Breast epithelium (tissue), 3 donors: ENCODE measurements at regions not wholly inside any gene's neighbourhood (a gene's known extent, or its start where the extent isn't known, plus 50 kb on each side); places are given as distances from the start of the nearest gene placed in this dataset.

Experiments
- POLR2A ChIP-seq: fragments of 450-650 bp; IDR thresholded peaks from one replicate; pipeline ENCODE4 v1.6.1; 2016; ENCODE audit warnings: antibody characterized with exemption, mild to moderate bottlenecking, moderate library complexity
- POLR2AphosphoS5 ChIP-seq, 3 donors: sonication (generic); formaldehyde crosslinking; IDR thresholded peaks; one replicate each; pipeline ENCODE4 v1.6.1; 2017; ENCODE audit warnings: antibody characterized with exemption in 3 of 3
- TF ChIP-seq, protein P1 (sequence below), 3 donors: fragments of 450-650 bp; IDR thresholded peaks; one replicate each; pipeline ENCODE4 v1.5.1; 2016 to 2017; ENCODE audit warnings: antibody characterized with exemption in 3 of 3, mild to moderate bottlenecking in 3 of 3, moderate library complexity in 3 of 3

DNA sequence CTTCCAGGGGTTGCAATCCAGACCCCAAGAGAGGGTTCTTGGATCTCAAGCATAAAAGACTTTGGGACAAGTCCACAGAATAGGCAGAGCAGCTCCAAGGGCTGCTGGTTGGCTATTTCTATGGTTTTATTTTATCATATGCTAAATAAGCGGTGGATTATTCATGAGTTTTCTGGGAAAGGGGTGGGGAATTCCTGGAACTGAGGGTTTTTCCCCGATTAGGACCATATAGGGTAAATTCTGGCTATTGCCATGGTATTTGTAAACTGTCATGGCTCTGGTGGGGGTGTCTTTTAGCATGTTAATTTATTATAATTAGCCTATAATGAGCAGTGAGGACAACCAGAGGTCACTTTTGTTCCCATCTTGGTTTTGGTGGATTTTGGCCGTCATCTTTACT is 270.9 kb upstream of the PLXNA2 start:
- TF ChIP-seq, protein P1, sequence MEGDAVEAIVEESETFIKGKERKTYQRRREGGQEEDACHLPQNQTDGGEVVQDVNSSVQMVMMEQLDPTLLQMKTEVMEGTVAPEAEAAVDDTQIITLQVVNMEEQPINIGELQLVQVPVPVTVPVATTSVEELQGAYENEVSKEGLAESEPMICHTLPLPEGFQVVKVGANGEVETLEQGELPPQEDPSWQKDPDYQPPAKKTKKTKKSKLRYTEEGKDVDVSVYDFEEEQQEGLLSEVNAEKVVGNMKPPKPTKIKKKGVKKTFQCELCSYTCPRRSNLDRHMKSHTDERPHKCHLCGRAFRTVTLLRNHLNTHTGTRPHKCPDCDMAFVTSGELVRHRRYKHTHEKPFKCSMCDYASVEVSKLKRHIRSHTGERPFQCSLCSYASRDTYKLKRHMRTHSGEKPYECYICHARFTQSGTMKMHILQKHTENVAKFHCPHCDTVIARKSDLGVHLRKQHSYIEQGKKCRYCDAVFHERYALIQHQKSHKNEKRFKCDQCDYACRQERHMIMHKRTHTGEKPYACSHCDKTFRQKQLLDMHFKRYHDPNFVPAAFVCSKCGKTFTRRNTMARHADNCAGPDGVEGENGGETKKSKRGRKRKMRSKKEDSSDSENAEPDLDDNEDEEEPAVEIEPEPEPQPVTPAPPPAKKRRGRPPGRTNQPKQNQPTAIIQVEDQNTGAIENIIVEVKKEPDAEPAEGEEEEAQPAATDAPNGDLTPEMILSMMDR (IDR thresholded peaks at IDR 0.05) = no peak
- no peak for TF ChIP-seq POLR2A
- TF ChIP-seq POLR2AphosphoS5 (IDR thresholded peaks at IDR 0.05) = no peak
